HG03460 (cell line): ENCODE measurements at regions not wholly inside any gene's neighbourhood (a gene's known extent, or its start where the extent isn't known, plus 50 kb on each side); places are given as distances from the start of the nearest gene placed in this dataset.
"Not testable (repeated sequence)": the region's sequence is repeated elsewhere in the genome, so short reads cannot be mapped to it uniquely, and the experiment has no call there.

Experiments used
- ATAC-seq: cut with Tn5 transposase; IDR thresholded peaks from one replicate; pipeline ENCODE4 v1.9.1; 2021; ENCODE audit not compliant: unreplicated experiment

DNA sequence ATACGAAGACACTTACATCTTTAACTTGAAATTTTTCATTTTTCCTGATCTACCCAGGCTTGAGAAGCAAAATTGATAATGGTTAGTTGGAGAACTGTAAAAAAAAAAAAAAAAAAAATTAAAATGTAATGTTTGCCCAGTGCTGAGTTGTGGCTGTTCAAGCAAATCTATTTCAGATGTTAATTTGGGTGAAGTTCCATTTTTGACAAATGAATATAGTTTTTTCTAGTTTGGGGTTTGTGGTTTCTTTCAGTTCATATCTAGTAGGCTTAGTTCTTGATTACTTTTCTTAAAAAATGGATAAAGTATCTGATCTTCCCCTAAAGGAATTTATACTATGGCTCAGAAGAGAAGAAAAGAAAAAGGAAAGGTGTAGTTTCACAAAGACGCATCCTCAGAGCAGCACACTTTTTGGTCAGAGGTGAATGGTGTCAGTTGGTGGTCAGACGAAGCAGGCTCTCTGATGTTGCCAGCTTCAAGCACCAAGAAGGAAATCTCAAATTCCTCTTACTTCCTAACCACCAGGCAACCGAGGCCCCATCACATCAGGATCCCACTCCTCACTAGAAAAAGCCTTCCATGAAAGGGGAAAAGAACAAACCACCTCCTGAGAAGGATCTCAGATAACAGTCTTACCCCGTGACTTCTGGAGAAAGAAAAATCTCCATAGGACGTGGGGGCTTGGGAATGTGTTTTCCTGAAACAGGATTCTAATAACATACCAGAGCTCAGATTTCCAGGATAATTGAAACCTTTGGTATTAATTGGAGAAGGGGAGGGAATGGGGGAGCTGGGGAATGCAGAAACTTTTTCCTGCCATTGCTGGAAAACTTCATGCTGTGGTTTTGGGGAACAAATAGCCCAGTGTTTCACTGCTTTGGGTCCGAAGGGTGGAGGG, 396.2 kb downstream of the CD83 start:
- no peak for ATAC-seq

DNA sequence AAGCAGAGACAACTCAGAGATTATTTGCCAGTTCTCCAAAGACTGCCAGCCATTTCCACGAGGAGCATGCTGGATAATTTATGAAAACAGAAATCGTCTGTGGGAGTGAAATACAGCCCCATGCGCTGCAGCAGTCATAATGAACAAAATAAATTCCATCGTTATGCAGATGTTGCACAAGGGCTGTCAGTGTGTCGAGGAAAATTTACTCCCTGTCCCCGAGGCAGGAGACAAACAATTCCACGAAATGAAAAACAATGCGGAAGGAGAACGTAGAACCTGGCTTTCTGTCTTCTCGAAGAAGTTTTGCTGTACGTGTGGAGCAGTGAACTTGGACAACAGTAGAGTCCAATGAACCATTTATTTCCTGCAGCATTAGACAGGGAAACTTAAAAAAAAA, 399.4 kb downstream of the CD83 start:
- ATAC-seq, result no peak

DNA sequence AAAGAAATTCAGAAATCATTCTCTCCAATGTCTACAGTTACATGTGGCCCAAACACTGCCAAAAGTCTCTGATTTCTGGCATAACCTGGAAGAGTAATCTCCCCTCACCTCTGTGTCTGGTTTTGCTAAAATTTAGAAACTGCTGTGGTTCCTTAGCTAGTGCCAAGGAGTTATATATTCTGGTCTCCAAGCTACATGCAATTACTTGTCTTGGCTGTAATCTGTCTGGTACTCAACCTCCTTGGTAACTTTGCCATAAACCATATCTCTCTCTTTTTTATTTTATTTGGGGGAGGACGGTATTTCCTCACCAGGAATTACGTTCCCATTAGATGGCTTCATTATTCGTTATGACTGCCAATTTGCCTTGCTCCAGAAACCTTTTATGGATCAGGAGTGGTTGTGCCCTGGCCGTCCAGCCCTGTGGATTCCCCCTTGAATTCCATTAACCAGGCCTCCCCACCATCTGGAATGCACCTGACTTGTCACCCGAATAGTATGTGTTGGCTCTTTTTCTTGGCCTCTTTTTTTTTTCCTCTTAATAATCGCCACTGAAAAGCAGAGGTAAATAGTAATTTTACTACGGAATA, 400.0 kb downstream of the CD83 start:
- ATAC-seq, result no peak

DNA sequence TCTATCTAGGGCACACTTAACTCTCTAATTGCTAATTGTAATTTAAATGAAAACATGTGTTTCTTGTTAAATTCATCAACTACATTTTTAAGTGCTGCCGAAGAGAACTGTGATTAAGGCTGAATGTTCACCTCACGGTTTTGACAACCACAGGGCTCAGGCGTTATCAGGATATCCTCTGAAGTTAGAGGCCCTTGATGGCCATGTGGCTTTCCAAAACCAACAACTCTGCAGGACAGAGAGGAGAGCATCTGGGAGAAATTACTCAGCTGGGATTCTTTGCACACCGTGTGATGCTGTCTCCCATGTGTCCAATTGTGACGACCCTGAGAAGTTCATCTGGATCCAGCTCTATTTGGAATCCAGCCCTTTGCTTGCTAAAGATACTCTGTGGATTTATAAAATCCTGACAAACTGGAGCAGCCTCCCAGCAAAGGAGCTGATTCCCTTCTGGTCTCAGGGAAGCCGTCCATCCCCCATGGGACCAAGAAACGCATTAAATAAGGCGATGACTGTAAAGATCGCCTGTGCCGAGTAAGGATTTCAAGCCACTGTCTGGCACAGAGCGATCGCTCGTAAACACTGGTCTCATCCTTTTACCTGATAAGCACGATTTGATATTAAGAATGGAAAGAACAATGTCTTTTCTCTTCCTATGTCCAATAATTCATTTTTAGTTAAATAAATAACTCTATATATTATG, 401.1 kb downstream of the CD83 start:
- ATAC-seq, result no peak

DNA sequence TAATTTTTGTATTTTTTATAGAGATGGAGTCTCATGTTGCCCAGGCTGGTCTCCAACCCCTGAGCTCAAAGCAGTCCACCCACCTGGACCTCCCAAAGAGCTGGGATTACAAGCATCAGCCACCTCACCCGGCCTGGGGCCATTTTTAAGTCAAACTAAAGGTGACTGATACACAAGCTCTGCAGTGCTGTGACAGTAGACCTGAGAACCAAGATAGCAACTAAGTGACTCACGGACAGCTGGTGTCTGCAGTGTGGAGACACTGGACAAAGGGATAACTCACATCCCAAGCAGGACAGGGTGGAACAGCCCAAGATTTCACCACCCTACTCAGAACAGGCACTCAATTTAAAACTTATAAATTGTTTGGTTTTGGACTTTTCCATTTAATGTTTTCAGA, 402.5 kb downstream of the CD83 start:
- ATAC-seq, result no peak

GRCh38 chr6:14520536-14520935, 403.0 kb downstream of the CD83 start:
- ATAC-seq, result no peak

- ATAC-seq, result no peak
Observed at GRCh38 chr6:14521141-14521540, 403.6 kb downstream of the CD83 start.

- not testable (repeated sequence) for ATAC-seq
Observed at GRCh38 chr6:14521861-14522260, 404.3 kb downstream of the CD83 start.

DNA sequence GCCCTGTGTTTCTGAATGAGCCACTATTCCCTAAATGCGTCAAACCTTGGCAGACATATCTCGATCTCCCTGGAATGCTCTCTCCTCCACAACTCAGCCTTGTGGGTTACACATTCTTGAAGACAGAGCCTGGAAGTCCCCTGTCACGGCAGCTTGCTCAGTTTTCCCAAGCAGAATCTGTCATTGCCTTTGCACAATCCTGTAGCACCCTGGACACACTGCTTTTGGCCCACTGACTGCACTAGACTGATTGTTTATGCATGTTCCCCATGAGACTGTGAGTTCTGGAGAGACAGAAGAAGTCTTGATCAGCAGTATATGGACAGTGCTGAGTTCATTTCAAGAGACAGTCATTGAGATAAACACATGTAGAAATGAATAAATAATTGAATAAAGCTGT, 406.7 kb downstream of the CD83 start:
- no peak for ATAC-seq

- ATAC-seq, result no peak
Observed at GRCh38 chr6:14530385-14530784, 412.8 kb downstream of the CD83 start.

- no peak for ATAC-seq
Observed at GRCh38 chr6:14533446-14533845, 415.9 kb downstream of the CD83 start.

DNA sequence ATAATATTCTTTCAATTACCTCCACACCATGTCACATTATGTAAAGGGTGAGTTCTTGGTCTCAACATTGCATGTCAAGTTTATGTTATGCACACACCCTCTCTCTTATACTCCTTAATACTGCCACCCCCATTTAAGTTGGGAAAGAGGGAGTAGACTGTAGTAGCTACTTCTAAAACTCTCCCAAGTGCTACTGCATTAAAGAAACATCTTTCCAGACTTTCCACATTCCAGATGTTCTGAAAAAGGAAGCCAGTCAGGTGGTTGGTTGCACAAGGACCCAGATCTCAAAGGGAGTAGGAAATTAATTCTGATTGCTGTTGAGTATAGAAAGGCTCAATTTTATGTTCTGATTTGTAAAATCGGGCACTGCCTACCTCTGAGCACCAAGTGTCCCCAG, 419.5 kb downstream of the CD83 start:
- ATAC-seq, result no peak

- no peak for ATAC-seq
Observed at GRCh38 chr6:14540276-14540675, 422.7 kb downstream of the CD83 start.

DNA sequence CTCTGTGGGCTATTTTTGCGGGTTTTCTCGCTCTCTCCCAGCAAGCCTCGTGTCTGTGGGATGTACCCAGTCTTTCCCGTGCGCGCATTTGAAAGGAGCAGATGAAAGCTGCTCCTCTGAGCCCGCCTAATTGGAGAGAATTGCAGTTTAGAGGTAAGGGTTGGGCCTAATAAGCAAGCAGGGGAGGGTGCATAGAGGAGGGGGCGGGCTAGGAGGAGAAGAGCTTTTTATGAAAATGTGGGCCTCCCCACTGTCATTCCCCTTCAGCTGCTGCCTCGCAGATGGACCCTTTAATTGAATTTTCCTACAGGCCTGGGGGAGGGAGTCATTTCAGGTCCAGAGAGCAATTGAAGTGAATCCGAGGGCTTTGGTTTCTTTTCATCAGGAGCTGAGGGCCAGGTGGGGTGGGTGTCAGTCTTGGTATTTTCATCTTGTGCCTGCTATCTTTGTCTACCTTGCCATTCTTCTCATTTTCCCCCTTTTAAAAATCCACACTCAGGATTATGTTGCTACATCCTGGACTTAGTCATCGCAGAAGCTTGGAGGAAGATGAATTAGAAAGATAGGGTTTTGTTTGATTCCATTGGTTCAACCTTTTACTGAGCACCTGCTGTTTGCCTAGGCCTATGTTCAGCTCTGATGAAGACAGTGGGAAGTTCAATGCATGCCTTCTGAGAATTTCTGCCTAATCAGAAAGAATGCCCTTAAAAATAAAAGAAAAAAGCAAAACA, 423.4 kb downstream of the CD83 start:
- no peak for ATAC-seq

DNA sequence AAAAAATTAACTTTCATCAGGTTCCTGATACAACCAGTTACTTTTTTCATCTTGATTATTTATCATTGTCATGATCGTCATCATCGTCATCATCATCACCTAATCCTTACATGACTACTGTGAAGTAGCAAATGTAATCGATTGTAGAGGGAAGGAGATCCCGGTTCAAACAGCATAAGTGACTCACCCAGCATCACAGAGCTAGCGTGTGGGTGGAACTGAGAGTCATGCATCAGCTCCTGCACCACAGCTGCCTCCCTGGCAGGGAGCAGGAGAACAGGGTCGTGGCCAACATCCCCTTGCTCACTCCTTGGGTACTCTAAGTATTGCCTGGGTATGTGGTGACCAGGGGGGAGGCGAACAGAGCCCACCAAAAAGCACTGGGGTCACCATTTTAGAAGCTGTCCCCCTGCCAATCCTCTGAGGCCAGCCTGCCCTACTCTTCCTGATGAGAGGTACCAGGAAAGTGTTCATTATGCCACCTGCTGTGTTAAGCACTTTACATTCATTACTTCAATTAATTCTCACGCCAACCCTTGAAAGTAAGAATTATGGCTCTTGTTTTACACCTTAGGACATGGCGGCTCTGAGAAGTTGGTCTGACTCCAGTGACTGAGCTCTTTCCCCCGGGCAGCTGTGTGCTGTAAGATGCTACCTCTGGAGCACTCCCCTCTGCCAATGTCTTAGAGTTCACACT, 425.2 kb downstream of the CD83 start:
- ATAC-seq, result peak; percentile 82

DNA sequence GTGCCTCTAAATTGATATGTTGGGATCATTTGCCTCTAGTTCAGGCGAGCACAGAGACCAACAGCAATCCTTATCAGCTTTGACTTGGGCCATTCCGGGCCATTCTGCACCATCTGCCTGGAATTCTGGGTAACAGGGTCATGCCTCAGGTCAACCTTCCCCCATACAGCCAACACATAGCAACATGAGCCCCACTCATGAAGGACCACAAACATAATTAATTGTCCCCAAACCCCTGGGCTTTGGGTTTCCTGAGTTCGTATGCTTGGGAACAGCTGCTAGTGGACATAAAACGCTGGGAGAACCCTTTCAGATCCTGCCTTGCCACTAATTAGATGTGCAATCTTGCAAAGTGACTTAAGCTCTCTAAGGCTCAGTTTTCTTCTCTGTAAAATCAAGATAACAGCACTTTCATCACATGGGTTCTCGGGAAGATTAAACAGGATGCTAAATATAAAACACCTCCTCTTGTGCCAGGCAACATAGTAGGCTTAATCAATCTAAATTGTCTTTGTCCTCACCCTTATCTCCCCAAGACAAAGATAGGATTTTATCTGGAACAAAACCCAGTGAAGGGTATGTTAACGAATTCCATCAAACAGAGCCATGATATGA, 426.5 kb downstream of the CD83 start:
- ATAC-seq, result no peak

- ATAC-seq, result no peak
Observed at GRCh38 chr6:14544666-14545065, 427.1 kb downstream of the CD83 start.

DNA sequence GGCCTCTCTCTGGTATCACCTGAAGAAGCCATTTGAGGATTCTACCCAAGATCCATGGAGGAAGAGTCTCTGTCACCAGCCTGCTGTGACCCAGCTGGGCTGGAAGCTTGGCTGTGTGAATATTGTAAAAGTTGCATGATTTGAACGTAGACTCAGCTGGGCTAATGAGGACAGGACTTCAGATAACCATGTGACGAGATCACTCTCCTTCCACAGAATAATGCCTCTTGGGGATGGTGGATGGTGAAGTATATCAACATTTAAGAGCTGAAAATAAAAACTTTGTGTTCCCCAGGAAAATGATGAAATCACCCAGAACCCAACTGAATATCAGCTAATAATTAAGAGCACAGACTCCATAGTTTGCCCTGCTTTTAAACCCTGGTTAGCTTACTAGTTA, 427.9 kb downstream of the CD83 start:
- ATAC-seq, result no peak

GRCh38 chr6:14546036-14546435, 428.5 kb downstream of the CD83 start:
- no peak for ATAC-seq

GRCh38 chr6:14547284-14547998, 429.9 kb downstream of the CD83 start:
- ATAC-seq, result no peak
